ENCODE measurements at regions not wholly inside any gene's neighbourhood (a gene's known extent, or its start where the extent isn't known, plus 50 kb on each side); places are given as distances from the start of the nearest gene placed in this dataset.
A peak's percentile ranks its signal among the peaks of the same experiment; 100 is the strongest.

- TF ChIP-seq OSR1 (CRISPR knock-in tag; IDR thresholded peaks at IDR 0.05) (no peak), ZFP30 (CRISPR knock-in tag; IDR thresholded peaks at IDR 0.05) (no peak), CSDC2 (CRISPR knock-in tag; IDR thresholded peaks at IDR 0.05) (no peak)
- peak; percentile 89 for ATAC-seq
Observed at GRCh38 chr19:46944918-46945628, 74.6 kb upstream of the NPAS1 start.

GRCh38 chr19:46945694-46946489 is 73.7 kb upstream of the NPAS1 start:
- no peak for ATAC-seq
- TF ChIP-seq RARB (CRISPR knock-in tag; IDR thresholded peaks at IDR 0.05) (no peak), ZFP3 (CRISPR knock-in tag; IDR thresholded peaks at IDR 0.05) (no peak), ESRRG (CRISPR knock-in tag; IDR thresholded peaks at IDR 0.05) (no peak), BACH2 (CRISPR knock-in tag; IDR thresholded peaks at IDR 0.05; ENCODE audit: borderline replicate concordance) (no peak), ZC3H10 (CRISPR knock-in tag; IDR thresholded peaks at IDR 0.05) (no peak), PPARA (CRISPR knock-in tag; IDR thresholded peaks at IDR 0.05; ENCODE audit: borderline replicate concordance) (no peak), TCF4 (CRISPR knock-in tag; IDR thresholded peaks at IDR 0.05; ENCODE audit: borderline replicate concordance) (no peak), OSR1 (CRISPR knock-in tag; IDR thresholded peaks at IDR 0.05) (no peak), ZFP30 (CRISPR knock-in tag; IDR thresholded peaks at IDR 0.05) (no peak), ZNF70 (CRISPR knock-in tag; IDR thresholded peaks at IDR 0.05) (no peak), SNAI2 (CRISPR knock-in tag; IDR thresholded peaks at IDR 0.05) (no peak), PATZ1 (CRISPR knock-in tag; IDR thresholded peaks at IDR 0.05; ENCODE audit: borderline replicate concordance) (no peak), CSRNP3 (CRISPR knock-in tag; IDR thresholded peaks at IDR 0.05) (no peak), ZNF565 (CRISPR knock-in tag; conservative IDR thresholded peaks at IDR 0.05; ENCODE audit: low read depth) (no peak), GLIS3 (CRISPR knock-in tag; IDR thresholded peaks at IDR 0.05) (no peak), ZNF8 (CRISPR knock-in tag; IDR thresholded peaks at IDR 0.05) (no peak), TSHZ2 (CRISPR knock-in tag; IDR thresholded peaks at IDR 0.05) (no peak), POU6F1 (CRISPR knock-in tag; IDR thresholded peaks at IDR 0.05; ENCODE audit: borderline replicate concordance, low read depth) (no peak)

- no peak for ATAC-seq
- TF ChIP-seq ZFP3 (CRISPR knock-in tag; IDR thresholded peaks at IDR 0.05) (no peak), POU6F1 (CRISPR knock-in tag; IDR thresholded peaks at IDR 0.05; ENCODE audit: borderline replicate concordance, low read depth) (no peak), ZNF70 (CRISPR knock-in tag; IDR thresholded peaks at IDR 0.05) (no peak), BACH2 (CRISPR knock-in tag; IDR thresholded peaks at IDR 0.05; ENCODE audit: borderline replicate concordance) (no peak), ARNTL (CRISPR knock-in tag; IDR thresholded peaks at IDR 0.05; ENCODE audit: borderline replicate concordance, low read depth) (no peak), GLIS3 (CRISPR knock-in tag; IDR thresholded peaks at IDR 0.05) (no peak), PATZ1 (CRISPR knock-in tag; IDR thresholded peaks at IDR 0.05; ENCODE audit: borderline replicate concordance) (no peak), ZNF565 (CRISPR knock-in tag; conservative IDR thresholded peaks at IDR 0.05; ENCODE audit: low read depth) (no peak), ESRRG (CRISPR knock-in tag; IDR thresholded peaks at IDR 0.05) (no peak), TSHZ2 (CRISPR knock-in tag; IDR thresholded peaks at IDR 0.05) (no peak), CSDC2 (CRISPR knock-in tag; IDR thresholded peaks at IDR 0.05) (no peak)
Observed at GRCh38 chr19:46946611-46947238, 72.9 kb upstream of the NPAS1 start.
